Ovary (tissue), 3 donors: ENCODE measurements at regions not wholly inside any gene's neighbourhood (a gene's known extent, or its start where the extent isn't known, plus 50 kb on each side); places are given as distances from the start of the nearest gene placed in this dataset.

Source experiments
- CTCF ChIP-seq, 3 donors: fragments of 450-650 bp in 2 of 3; fragments of 200-600 bp in 1 of 3; IDR thresholded peaks; one replicate each; pipeline versions ENCODE4 v1.5.1 to v1.8.0; 2016 to 2022; ENCODE audit warnings: antibody characterized with exemption in 3 of 3, mild to moderate bottlenecking in 1 of 3
- EP300 ChIP-seq: sonication (generic); formaldehyde crosslinking; IDR thresholded peaks from one replicate; pipeline ENCODE4 v1.6.1; 2017; ENCODE audit warnings: antibody characterized with exemption
- POLR2A ChIP-seq: fragments of 450-650 bp; IDR thresholded peaks from one replicate; pipeline ENCODE4 v1.6.1; 2017; ENCODE audit warnings: antibody characterized with exemption, mild to moderate bottlenecking, moderate library complexity
- donor health status: DM: no; HTN: no; CAD: no.

- TF ChIP-seq POLR2A (no peak), CTCF (IDR thresholded peaks at IDR 0.05) (no peak), EP300 (no peak)
Measured at GRCh38 chr7:109335951-109336350, 766.3 kb downstream of the DNAJB9 start.
